Neural cell (in vitro differentiated cells): ENCODE measurements at regions not wholly inside any gene's neighbourhood (a gene's known extent, or its start where the extent isn't known, plus 50 kb on each side); places are given as distances from the start of the nearest gene placed in this dataset.

ENCODE experiments used
- CTCF ChIP-seq: fragments of 450-650 bp; IDR thresholded peaks from 2 replicates; pipeline ENCODE4 v1.5.1; 2014; ENCODE audit warnings: antibody characterized with exemption, mild to moderate bottlenecking, moderate library complexity; ENCODE audit not compliant: poor library complexity, severe bottlenecking
- POLR2AphosphoS5 ChIP-seq: IDR thresholded peaks from 2 replicates; pipeline ENCODE4 v1.6.1; 2012

- TF ChIP-seq CTCF: no peak
- no peak for TF ChIP-seq POLR2AphosphoS5
These were observed 1233.6 kb upstream of the TMEFF2 start for GRCh38 chr2:193428336-193428818.
